ENCODE measurements at regions not wholly inside any gene's neighbourhood (a gene's known extent, or its start where the extent isn't known, plus 50 kb on each side); places are given as distances from the start of the nearest gene placed in this dataset.
"Not testable (repeated sequence)": the region's sequence is repeated elsewhere in the genome, so short reads cannot be mapped to it uniquely, and the experiment has no call there.

- DNase-seq = no peak
- intact Hi-C loops (cut with DNase I) = no loop called here
Measured at GRCh38 chr1:168824418-168825065, 95.5 kb upstream of the DPT start.

- no peak for DNase-seq
- intact Hi-C loops (cut with DNase I) = no loop called here
Measured at GRCh38 chr1:168825129-168825528, 96.1 kb upstream of the DPT start.

GRCh38 chr1:168825820-168826219 is 96.8 kb upstream of the DPT start:
- intact Hi-C loops (cut with DNase I) = no loop called here
- no peak for DNase-seq

- no peak for DNase-seq
- intact Hi-C loops (cut with DNase I) = no loop called here
Measured at GRCh38 chr1:168826269-168826668, 97.3 kb upstream of the DPT start.

GRCh38 chr1:168827557-168827956 is 98.6 kb upstream of the DPT start:
- intact Hi-C loops (cut with DNase I) = no loop called here

GRCh38 chr1:168829876-168830275 is 100.9 kb upstream of the DPT start:
- no peak for DNase-seq
- intact Hi-C loops (cut with DNase I) = no loop called here

More at GRCh38 chr1:168827557-168827956, 98.6 kb upstream of the DPT start:
- DNase-seq = no peak

- intact Hi-C loops (cut with DNase I) = no loop called here
- DNase-seq = no peak
Measured at GRCh38 chr1:168830562-168830961, 101.6 kb upstream of the DPT start.

- intact Hi-C loops (cut with DNase I) = no loop called here
- no peak for DNase-seq
Measured at GRCh38 chr1:168832661-168833060, 103.7 kb upstream of the DPT start.

- no peak for DNase-seq
- intact Hi-C loops (cut with DNase I) = no loop called here
Measured at GRCh38 chr1:168833362-168833761, 104.4 kb upstream of the DPT start.

- intact Hi-C loops (cut with DNase I) = no loop called here
- DNase-seq = no peak
Measured at GRCh38 chr1:168833801-168834224, 104.8 kb upstream of the DPT start.

- intact Hi-C loops (cut with DNase I) = no loop called here
- DNase-seq = no peak
Measured at GRCh38 chr1:168834225-168834872, 105.3 kb upstream of the DPT start.

GRCh38 chr1:168835176-168835575 is 106.2 kb upstream of the DPT start:
- intact Hi-C loops (cut with DNase I) = no loop called here
- DNase-seq = no peak

GRCh38 chr1:168835791-168836190 is 106.8 kb upstream of the DPT start:
- intact Hi-C loops (cut with DNase I) = no loop called here

GRCh38 chr1:168836469-168836868 is 107.5 kb upstream of the DPT start:
- no peak for DNase-seq
- intact Hi-C loops (cut with DNase I) = no loop called here

More at GRCh38 chr1:168835791-168836190, 106.8 kb upstream of the DPT start:
- no peak for DNase-seq

- DNase-seq; intact Hi-C loops (cut with DNase I): not testable (repeated sequence)
Measured at GRCh38 chr1:168837230-168837629, 108.2 kb upstream of the DPT start.

- intact Hi-C loops (cut with DNase I) = no loop called here
- DNase-seq = no peak
Measured at GRCh38 chr1:168842306-168842705, 113.3 kb upstream of the DPT start.

GRCh38 chr1:168842916-168843315 is 113.9 kb upstream of the DPT start:
- intact Hi-C loops (cut with DNase I) = no loop called here
- no peak for DNase-seq

GRCh38 chr1:168843401-168843800 is 114.4 kb upstream of the DPT start:
- DNase-seq = no peak
- intact Hi-C loops (cut with DNase I) = no loop called here

- intact Hi-C loops (cut with DNase I) = no loop called here
- peak in 16 of 42 donors; percentile 11 to 65 (median 28) for DNase-seq
Measured at GRCh38 chr1:168843950-168844349, 114.9 kb upstream of the DPT start.

GRCh38 chr1:168845140-168845539 is 116.1 kb upstream of the DPT start:
- DNase-seq = no peak
- intact Hi-C loops (cut with DNase I) = no loop called here

- DNase-seq = peak in 7 of 42 donors; percentile 6 to 45 (median 10)
- intact Hi-C loops (cut with DNase I) = no loop called here
Measured at GRCh38 chr1:168848051-168848450, 119.0 kb upstream of the DPT start.

All from head of caudate nucleus (tissue), 42 donors.